Testis (tissue), 2 donors: ENCODE measurements at regions not wholly inside any gene's neighbourhood (a gene's known extent, or its start where the extent isn't known, plus 50 kb on each side); places are given as distances from the start of the nearest gene placed in this dataset.

ENCODE experiments used
- POLR2A ChIP-seq: fragments of 450-650 bp; IDR thresholded peaks from one replicate; pipeline ENCODE4 v1.6.1; 2017; ENCODE audit warnings: antibody characterized with exemption, mild to moderate bottlenecking, moderate library complexity
- TF ChIP-seq, protein P1 (sequence below), 3 experiments: fragments of 450-650 bp in 2 of 3; fragments of 200-600 bp in 1 of 3; sonication (generic) in 1 of 3; IDR thresholded peaks; one replicate each; pipeline ENCODE4 v1.5.1; 2016 to 2019; ENCODE audit warnings: antibody characterized with exemption in 3 of 3, mild to moderate bottlenecking in 2 of 3, moderate library complexity in 1 of 3

DNA sequence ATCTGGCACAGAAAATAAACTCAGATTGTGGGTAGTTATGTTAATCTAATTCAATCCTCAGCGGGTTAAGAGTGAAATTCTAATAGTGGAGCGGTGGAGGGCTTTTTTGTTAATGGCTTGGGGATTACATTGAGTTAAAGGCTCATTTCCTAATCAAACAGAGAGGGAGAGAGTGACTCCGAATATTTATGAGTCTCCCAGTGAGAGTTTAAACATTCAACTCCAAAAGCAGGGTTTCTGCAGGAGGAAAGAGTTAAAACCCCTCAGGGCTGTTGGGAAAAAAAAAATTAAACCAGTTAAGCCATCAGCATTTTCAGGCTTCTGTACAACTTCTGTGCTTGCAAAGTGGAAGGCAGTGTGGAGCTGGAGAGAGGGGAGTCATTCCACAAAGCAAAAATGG is 62.1 kb upstream of the ESRRB start:
- no peak for TF ChIP-seq POLR2A
- TF ChIP-seq, protein P1, sequence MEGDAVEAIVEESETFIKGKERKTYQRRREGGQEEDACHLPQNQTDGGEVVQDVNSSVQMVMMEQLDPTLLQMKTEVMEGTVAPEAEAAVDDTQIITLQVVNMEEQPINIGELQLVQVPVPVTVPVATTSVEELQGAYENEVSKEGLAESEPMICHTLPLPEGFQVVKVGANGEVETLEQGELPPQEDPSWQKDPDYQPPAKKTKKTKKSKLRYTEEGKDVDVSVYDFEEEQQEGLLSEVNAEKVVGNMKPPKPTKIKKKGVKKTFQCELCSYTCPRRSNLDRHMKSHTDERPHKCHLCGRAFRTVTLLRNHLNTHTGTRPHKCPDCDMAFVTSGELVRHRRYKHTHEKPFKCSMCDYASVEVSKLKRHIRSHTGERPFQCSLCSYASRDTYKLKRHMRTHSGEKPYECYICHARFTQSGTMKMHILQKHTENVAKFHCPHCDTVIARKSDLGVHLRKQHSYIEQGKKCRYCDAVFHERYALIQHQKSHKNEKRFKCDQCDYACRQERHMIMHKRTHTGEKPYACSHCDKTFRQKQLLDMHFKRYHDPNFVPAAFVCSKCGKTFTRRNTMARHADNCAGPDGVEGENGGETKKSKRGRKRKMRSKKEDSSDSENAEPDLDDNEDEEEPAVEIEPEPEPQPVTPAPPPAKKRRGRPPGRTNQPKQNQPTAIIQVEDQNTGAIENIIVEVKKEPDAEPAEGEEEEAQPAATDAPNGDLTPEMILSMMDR (IDR thresholded peaks at IDR 0.05) = no peak
